ENCODE measurements at regions not wholly inside any gene's neighbourhood (a gene's known extent, or its start where the extent isn't known, plus 50 kb on each side); places are given as distances from the start of the nearest gene placed in this dataset.

DNA sequence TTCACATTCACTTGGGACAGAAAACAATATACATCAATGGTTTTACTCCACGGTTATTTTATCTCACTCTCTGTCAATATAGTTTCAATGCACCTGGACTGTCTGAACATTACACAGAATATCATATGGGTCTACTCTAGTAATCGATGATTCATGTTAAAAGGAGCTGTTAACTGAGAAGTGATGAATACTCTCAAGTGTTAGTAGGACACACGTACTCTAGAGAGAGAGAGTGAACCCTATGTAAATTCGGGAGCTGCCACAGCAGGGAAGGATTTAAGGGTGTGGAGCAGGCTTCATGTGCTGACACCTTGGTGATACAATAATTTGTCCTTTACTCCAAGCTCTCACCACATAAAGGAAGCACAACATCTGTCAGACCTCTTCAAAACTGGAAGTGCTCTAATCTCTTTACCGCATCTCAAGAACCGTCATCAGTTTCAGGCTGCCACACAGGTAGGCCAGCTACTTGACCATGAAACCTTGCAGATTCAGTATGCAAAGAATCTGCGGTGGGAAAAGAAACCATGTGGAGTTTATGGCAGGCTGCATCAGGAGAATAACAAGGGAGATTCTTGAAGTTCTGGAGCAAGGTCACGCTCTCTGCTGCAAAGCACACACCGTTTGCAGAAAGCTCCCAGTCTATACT is 199.2 kb upstream of the TMC3 start:
- no peak for DNase-seq

DNA sequence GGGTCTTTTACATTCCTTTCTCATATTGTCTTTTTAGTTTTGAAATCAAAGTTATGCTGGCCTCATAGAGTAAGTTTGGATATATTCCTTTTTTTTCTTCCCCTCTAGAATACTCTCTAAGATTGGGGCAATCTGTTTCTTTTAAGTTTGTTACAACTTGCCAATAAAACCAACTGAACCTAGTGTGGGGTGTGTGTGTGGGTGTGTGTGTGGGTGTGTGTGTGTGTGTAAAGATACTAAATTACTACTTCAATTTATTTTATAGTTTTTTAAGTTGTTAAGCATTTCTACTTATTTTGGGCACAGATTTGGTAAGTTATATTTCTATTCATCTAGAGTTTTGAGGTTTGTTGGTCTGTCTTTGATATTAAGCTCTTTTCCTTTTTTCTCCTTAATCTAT is 198.2 kb upstream of the TMC3 start:
- DNase-seq, result no peak

DNA sequence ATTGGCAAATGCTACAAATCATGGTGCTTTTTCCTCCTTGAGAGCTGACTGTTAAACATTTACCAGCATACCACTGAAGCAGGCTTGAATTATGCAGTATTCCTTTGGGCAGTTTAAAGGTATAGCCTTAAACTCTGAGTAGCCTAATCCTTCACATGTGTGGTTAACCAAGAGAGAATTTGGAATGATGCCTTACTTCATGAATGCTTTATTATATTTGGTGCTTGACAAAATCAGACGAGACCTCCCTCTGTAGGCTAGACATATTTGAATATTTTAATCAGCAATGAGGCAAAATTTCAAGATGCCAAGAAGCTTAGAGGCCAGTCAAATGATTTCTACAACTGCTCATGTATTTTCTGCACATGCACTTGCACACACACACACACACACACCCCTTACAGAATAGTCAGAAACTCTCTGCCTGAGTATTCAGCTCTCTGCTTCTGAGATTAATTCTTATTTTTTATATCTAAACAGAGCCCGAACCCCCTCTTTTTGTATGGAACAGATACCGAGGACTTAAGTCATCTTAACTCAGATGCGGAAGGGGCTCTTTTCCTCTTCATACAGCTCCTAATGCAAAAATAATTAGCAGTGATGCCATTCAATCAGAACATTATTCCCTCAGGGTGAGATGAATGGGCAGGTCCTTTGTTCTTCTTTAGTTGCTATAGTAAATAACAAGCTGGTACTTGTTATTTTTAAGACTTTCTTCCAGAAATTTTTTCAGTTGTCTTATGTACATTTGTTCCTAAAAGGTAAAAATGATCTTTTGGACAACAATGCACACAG is 195.5 kb upstream of the TMC3 start:
- peak; percentile 81 for DNase-seq

DNA sequence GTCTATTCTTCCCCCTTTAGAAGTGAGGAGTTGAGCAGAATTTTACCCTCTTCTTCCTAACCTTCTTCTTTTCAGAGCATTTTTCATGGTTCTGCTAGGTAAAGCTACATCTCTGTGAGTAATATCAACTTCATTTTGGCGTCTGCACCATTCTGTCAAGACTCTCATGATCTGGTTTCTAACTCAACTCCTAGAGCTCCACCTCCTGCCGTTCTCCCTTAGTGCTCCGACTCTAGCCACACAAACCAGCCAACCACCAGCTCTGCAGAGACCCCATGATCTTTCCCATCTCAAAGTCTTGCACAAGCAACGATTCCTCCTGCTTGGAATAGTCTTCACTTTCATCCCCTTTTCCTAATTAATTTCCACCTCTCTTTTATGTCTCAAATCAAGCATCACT is 193.9 kb upstream of the TMC3 start:
- no peak for DNase-seq

DNA sequence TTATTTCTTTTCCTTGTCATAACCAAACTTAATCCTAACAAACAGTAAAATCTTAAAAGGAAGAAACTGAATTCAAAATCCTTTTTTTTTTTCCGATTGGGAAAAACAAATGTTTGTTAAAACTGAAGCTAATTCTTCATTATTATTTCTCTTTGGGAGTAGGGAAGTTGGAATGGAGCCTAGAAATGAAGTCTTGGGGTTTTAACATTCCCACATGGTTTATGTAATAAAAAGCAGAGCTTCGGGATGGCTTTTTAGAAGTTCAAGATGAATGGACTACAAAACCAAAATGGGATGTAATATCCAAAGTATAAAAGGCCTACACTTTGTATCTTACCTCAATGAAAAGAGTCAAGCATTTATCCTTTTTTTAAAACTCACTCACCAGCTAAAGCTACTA is 189.0 kb upstream of the TMC3 start:
- peak; percentile 58 for DNase-seq

DNA sequence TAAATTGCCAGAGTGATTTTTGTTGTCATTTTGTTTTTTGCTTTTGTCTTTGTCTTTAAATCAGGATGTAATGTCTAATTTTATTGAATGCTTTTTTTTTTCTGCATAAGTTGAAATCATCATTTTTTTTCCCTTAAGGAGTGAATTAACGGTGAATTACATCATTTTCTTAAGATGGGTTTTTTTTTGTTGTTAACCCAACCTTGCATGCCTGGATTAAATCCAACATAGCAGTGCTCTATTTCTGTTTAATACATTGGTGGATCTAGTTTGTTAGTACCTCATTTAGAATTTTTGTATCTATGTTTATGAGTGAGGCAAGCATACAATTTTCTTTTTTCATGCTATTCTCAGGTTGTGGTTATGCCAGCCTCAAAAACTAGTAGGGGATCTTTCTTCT is 186.4 kb upstream of the TMC3 start:
- peak; percentile 52 for DNase-seq

DNA sequence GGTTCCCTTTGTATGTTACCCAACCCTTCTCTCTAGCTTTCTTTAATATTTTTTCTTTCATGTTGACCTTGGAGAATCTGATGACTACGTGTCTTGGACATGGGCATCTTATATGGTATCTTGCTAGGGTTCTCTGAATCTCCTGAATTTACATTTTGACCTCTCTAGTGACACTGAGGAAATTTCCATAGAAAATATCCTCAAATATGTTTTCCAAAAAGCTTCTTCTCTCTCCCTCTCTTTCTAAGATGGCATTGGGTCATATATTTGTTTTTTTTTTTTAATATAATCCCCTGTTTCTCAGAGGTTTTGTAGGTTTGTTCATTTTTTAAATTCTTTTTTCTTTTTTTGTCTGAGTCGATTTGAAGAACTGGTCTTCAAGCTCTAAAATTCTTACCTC is 184.0 kb upstream of the TMC3 start:
- no peak for DNase-seq

DNA sequence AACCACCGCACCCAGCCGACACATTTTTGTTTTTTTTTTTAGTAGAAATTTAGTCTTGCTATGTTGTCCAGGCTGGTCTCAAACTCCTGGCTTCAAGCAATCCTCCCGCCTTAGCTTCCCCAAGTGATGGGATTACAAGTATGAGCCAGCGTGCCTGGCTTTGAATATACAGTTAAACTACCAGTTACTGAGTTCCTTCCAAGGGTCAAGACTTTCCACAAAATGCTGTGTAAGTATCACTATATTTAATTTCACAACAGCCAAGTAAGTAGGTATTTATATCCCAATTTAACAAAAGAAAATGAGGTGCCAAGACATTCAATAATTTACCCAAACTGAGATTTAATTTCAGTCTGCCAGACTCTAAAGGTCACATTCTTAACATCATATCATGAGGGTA is 181.3 kb upstream of the TMC3 start:
- no peak for DNase-seq

DNA sequence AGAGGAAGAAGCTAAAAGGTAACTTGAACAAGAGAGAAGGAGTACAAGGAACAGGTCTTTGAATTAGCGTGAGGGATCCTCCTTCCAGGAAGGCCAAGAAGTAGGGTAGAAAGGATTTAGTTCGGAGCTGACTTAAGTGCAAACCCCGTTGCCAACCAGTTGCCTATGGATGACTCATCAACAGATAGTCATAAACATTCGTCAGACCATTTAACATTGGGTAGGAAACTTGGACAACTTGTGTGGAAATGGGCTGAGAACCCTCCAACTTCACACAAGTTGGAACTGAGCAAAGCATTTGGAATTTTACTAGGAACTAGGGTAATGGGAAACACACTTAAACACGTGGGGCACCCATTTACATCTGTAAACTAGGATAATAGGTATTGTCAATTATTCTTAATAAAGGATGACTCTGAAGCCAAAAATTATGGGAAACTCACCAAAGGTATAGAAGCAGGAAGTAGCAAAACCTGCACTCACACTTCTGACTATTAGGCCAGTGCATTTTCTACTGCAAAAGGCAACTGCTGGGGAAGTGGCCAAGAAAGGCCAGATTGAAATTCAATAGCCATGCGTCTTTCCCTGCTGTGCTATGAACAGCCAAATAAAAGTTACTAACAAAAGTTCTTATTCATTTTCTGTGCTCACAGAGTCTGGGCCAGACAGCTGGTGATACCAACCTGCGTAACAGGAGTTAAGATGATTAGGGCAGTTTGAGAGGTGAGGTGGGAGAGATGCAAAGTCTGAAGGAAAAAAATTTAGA is 174.5 kb upstream of the TMC3 start:
- peak; percentile 39 for DNase-seq

DNA sequence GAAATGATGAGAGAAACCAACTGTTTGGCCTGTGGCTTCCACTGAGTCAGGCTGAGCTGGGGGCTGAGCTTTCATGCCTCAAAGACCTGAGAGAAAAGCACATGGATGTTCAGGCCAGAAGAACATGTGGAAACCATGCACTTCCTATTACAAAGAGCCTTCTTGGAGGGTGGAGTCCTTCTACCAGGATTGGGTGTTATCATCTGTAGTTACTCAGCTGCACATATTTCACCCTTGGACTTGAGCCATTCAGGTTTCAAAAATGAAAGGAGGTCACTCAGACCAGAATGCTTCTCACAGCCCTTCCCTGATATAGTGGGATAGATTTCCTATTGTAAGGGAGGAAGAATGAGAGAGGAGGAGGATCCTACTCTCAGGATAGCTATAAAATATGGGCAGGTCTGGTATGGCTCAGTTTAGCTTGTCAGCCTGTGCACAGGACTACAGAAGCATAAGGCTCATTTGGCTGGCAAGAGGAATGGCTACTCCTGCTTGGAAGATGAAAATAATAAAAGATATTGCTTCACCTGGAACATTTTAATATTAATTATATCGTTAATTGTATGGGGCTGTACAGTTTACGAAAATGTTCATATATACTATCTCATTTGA is 173.6 kb upstream of the TMC3 start:
- peak; percentile 31 for DNase-seq

DNA sequence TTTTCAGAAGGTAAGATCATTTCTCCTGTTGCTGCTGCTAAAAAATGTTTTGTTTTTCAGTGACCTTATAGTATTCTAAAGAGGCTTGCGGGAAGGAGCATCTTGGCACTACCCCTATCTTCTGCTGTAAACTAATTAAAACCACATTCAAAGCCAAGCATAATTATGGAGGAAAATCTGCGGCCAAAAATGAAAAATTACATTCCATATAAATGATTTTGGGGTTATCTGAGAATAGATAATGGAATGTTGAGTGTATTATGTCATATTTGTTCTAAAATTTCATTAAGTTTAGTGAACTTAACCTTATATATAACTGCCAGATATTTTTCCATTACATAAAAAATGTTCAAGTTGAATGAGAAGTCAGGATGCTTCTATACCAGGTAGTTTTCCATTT is 170.4 kb upstream of the TMC3 start:
- no peak for DNase-seq

DNA sequence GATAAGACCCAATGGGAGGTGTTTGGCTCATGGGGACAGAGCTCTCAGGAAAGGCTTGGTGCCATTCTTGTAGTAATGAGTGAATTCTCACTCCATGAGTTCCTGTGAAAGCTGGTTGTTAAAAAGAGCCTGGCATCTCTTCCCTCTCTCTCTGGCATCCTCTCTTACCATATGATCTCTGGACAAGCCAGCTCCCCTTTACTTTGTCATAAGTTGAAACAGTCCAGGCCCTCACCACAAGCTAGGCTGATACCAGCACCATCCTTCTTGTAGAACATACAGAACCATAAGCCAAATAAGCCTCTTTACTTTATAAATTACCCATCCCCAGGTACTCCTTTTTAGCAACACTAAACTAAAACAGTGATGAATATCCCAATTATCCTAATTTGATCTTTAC is 166.9 kb upstream of the TMC3 start:
- DNase-seq, result no peak

DNA sequence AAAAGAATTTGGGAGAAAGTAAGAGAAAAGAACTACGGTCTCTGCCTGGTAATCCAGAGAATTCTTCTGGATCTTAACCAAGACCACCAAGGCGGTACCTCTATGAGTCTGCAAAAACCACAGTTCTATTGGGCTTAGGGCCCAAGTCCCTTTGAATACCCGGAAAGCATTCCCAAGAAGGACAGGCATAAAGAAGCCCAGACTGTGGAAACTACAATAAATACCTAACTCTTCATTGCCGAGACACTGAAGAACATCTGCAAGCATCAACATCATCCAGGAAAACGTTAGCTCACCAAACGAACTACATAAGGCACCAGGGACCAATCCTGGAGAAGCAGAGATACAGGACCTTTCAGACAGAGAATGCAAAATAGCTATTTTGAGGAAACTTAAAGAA is 162.3 kb upstream of the TMC3 start:
- peak; percentile 21 for DNase-seq

DNA sequence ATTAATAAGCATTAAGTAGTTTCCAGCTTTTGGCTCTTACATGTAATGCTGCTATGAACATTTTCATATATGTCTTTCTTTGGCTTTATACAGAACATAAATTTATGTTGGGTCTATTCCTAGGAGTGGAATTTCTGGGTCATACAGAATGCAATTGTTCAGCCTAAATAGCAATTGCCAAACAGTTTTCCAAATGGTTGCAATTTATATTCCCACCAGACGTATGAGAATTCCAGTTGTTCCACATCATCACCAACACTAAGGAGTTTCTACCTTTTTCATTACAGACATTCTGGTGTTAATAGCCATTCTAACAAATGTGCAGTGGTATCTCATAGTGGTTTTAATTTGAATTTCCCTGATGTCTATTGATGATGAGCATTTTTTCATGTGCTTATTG is 160.1 kb upstream of the TMC3 start:
- peak; percentile 30 for DNase-seq

DNA sequence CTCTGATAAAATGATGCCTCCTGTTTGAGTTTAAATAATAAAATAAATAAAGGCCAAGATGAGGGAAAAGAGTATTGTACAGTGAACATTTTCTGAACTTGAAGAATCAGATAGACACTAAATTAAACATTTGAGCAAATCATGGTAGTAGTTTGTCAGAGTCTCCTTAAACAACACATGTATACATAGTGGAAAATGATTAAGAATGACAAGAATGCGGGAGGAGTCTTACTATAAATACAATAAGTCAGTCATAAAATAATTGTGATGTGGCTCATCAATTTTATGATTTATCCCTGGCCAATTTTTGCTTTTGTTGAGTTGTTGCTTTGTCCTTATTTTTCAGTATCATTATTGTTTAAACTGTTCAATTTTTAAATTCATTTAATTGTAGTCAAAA is 158.0 kb upstream of the TMC3 start:
- peak; percentile 36 for DNase-seq

DNA sequence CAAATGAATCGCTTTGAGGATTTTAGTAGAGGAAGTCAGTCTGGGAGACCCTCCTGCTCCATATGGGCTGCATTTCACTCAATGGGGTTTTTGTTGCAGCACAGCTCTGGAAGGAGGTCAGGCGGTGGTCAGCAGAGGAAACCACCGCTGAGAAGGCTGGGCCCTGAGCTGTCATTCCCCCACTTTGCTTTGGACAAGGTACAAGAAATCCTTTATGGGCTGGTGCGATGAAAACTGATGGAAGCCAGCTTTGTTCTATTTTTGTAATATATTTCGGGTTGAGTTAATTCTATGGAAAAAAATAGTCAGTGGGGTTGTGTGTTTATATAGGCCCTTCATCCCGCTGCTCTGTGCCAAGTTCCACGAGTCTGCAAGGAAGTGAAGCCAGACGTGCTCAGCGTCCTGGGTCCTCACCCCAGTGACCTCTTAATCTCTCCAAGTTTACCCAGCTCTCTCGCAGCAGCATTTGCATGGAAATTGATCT is 157.1 kb upstream of the TMC3 start:
- DNase-seq, result peak; percentile 59

DNA sequence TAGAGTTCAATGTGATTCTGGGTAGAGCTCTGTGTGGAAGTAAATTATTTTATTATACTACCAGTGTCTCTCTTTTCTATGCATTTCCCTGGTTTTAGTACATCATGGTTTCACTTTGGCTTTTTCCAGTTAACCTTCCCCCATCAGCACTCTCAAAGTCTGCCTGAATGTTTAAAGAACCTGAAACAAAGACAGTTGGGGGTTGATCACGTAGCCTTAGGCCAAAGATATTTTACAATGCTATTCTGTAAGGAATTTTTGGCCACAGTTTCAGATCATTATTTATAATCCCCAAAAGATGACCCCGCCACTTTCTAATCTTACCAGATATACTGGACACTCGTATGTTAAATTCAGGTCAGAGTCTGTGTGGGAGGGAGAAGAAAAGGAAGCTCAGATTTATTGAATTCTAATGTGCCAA is 156.3 kb upstream of the TMC3 start:
- peak; percentile 25 for DNase-seq

DNA sequence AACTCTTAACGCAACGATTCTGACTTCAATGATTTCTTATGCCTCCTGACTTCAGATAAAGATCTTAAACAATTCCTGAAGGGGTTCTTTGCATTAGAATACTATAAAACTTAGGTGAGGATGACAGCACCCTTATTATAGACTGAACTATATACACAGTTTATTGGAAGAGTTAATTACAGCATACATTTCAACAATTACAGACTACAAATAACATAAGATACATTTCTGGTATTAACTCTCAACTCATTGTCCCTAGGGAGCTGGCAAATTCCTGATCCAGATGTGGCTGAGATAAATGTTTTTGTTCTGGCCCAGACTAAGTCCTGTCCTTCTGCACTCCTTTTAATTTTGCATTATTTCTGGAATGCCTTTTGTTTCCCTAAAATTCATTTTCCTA is 155.5 kb upstream of the TMC3 start:
- DNase-seq, result peak; percentile 49

DNA sequence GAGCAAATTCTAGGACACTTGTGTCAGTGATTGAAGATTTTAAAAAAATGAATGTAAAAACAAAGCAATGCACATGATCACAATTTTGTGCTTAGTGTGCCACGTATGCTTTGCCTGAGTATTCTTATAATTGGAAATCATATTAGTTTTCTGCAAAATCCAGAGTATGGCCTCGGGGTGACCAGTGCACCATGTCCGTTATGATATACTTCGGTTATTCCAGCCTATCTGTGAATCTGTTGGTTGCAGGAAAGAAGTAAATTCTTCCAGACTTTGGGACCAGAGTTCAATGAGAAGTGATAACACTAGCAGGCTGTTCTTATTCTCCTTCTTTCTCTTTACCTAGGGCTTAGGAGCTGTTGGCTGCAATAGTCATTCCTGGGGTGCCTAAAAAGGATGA is 152.0 kb upstream of the TMC3 start:
- DNase-seq, result no peak

DNA sequence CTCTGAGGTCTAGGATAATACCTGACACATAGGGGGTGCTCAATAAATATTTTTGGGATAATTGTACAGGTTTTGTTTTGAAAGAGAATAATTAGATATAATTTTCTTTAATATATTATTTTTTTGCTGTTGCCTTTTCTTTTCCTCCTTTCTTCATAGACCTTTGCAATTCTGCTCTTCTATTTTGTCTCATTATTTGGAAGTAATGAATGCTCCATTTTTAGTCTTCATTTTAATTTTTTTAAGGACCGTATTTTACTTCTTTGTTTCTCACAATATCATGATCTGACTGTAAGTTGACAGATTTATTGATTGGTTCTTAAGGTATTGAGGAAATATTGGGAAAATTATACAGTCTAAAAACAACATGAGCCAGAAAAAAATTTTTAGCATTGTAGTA is 150.5 kb upstream of the TMC3 start:
- DNase-seq, result no peak

DNA sequence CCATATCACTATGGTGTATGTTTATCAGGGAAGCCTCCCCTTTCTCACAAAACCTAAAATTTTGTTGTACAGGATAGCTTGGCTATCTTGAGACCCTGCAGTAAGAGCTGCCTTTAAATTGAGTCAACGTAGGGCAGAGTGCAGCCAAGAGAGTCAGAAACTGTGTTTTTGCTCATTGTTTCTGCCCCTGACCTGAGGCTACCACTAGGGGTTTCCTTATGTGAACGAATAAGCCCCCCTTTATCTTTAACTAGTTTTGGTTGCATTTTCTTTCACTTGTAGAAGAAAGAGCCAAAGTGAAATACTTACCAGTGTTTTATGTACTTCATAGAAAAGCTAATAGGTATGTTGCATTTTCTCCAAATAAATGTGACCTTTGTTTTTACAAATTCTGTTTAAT is 149.9 kb upstream of the TMC3 start:
- no peak for DNase-seq

DNA sequence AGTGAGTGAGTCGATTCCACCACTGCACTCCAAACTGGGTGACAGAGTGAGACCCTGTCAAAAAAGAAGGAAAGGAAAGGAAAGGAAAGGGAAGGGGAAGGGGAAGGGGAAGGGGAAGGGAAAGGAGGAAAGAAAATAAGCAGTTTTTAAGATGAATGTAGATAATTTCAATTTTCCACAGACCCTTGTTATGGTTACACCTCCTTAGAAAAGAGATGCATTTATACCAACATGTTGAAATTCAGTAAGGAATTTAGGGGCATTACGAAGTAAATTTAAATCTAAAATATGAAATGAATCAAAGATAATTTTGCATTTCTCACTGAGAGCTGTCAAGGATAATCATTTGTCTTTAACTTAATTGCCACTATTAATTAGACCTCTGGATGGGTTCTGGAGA is 146.5 kb upstream of the TMC3 start:
- DNase-seq, result no peak

DNA sequence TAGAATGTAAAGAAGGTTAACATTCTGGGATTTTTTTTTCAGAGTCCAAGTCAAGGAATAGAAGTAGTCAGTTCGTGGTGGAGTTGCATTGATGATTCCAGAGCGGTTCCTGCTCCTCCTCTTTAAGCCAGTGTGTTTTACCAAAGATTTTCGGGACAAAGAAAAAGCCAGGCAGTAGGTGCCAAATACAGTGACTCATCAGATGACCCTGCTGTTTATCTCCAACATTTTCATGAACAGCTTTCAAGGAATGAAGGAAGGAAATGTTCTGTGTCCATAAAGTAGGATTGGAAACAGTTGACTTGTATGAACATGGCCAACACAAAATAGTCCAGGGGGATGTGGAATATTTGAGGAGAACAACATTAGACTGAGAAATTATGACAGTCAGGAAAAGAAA is 142.4 kb upstream of the TMC3 start:
- DNase-seq, result peak; percentile 66
